ENCODE measurements at regions not wholly inside any gene's neighbourhood (a gene's known extent, or its start where the extent isn't known, plus 50 kb on each side); places are given as distances from the start of the nearest gene placed in this dataset.

- TF ChIP-seq POLR2A (IDR thresholded peaks at IDR 0.05; ENCODE audit: low read depth, low read length) (no peak), POLR2AphosphoS5 (IDR thresholded peaks at IDR 0.05; ENCODE audit: low read depth, low read length) (no peak), TAF1 (IDR thresholded peaks at IDR 0.05; ENCODE audit: low read depth, low read length) (no peak), SPI1 (IDR thresholded peaks at IDR 0.05; ENCODE audit: low read depth, low read length) (no peak), POU2F2 (IDR thresholded peaks at IDR 0.05; ENCODE audit: low read depth, low read length) (no peak)
Observed at GRCh38 chr1:87591492-87591891, 262.8 kb downstream of the LMO4 start.
